HUES48 (cell line): ENCODE measurements at regions not wholly inside any gene's neighbourhood (a gene's known extent, or its start where the extent isn't known, plus 50 kb on each side); places are given as distances from the start of the nearest gene placed in this dataset.
A peak's percentile ranks its signal among the peaks of the same experiment; 100 is the strongest.

Experiments
- H3K27ac ChIP-seq: one replicate; pipeline ENCODE4 v1.7.0; 2013; ENCODE audit warnings: low read depth, low read length, inconsistent platforms
- H3K27me3 ChIP-seq: 2 replicates; pipeline ENCODE4 v1.6.1; 2013; ENCODE audit warnings: mild to moderate bottlenecking, low read length; ENCODE audit not compliant: control insufficient read depth, insufficient read depth
- H3K36me3 ChIP-seq: 2 replicates; pipeline ENCODE4 v1.6.1; 2013; ENCODE audit warnings: low read length; ENCODE audit not compliant: control insufficient read depth, insufficient read depth
- H3K4me1 ChIP-seq: 2 replicates; pipeline ENCODE4 v1.6.1; 2013; ENCODE audit warnings: mild to moderate bottlenecking, low read length; ENCODE audit not compliant: control insufficient read depth, insufficient read depth
- H3K4me3 ChIP-seq: 2 replicates; pipeline ENCODE4 v1.5.1; 2013; ENCODE audit warnings: mild to moderate bottlenecking, low read depth, low read length
- H3K9ac ChIP-seq: 2 replicates; pipeline ENCODE4 v1.6.1; 2013; ENCODE audit warnings: mild to moderate bottlenecking, low read depth, low read length, moderate library complexity
- H3K9me3 ChIP-seq: 2 replicates; pipeline ENCODE4 v1.6.1; 2013; ENCODE audit warnings: low read length; ENCODE audit not compliant: control insufficient read depth, insufficient read depth

- Histone ChIP-seq H3K4me3 (no peak overlapping the region), H3K27me3 (no peaks in the 10 kb centered on the region), H3K9ac (no peak overlapping the region), H3K9me3 (no peaks in the 10 kb centered on the region), H3K27ac (no peak overlapping the region), H3K4me1 (peaks cover 13% of the 10 kb centered on the region), H3K36me3 (no peaks in the 10 kb centered on the region)
These were observed 148.6 kb downstream of the CNTN3 start for GRCh38 chr3:74465715-74466410.

- peaks cover 13% of the 10 kb centered on the region for H3K4me1 ChIP-seq
- no peak overlapping the region for H3K9ac ChIP-seq
- no peak overlapping the region for H3K27ac ChIP-seq
- H3K36me3 ChIP-seq: no peaks in the 10 kb centered on the region
- H3K27me3 ChIP-seq: no peaks in the 10 kb centered on the region
- H3K4me3 ChIP-seq: no peak overlapping the region
- no peaks in the 10 kb centered on the region; the same call in 1 of the 2 replicates for H3K9me3 ChIP-seq
These were observed 150.9 kb downstream of the CNTN3 start for GRCh38 chr3:74463515-74463914.

- H3K36me3 ChIP-seq: no peaks in the 10 kb centered on the region
- no peaks in the 10 kb centered on the region for H3K27me3 ChIP-seq
- H3K4me1 ChIP-seq: no peaks in the 10 kb centered on the region
These were observed 158.3 kb downstream of the CNTN3 start for GRCh38 chr3:74456166-74456565.

GRCh38 chr3:74447221-74447620 is 167.2 kb downstream of the CNTN3 start:
- Histone ChIP-seq H3K9ac (no peak overlapping the region), H3K4me1 (no peaks in the 10 kb centered on the region)

More at GRCh38 chr3:74456166-74456565, 158.3 kb downstream of the CNTN3 start:
- H3K9me3 ChIP-seq: no peaks in the 10 kb centered on the region; the same call in 1 of the 2 replicates
- H3K9ac ChIP-seq: no peak overlapping the region
- H3K27ac ChIP-seq: no peak overlapping the region
- H3K4me3 ChIP-seq: no peak overlapping the region

GRCh38 chr3:74445541-74445940 is 168.9 kb downstream of the CNTN3 start:
- H3K9me3 ChIP-seq: no peaks in the 10 kb centered on the region

More at GRCh38 chr3:74447221-74447620, 167.2 kb downstream of the CNTN3 start:
- Histone ChIP-seq H3K27ac (no peak overlapping the region), H3K9me3 (no peaks in the 10 kb centered on the region), H3K36me3 (no peaks in the 10 kb centered on the region), H3K27me3 (no peaks in the 10 kb centered on the region), H3K4me3 (no peak overlapping the region)

GRCh38 chr3:74443102-74443501 is 171.4 kb downstream of the CNTN3 start:
- Histone ChIP-seq H3K27ac (no peak overlapping the region), H3K9me3 (no peaks in the 10 kb centered on the region), H3K4me1 (no peaks in the 10 kb centered on the region), H3K36me3 (no peaks in the 10 kb centered on the region), H3K27me3 (no peaks in the 10 kb centered on the region), H3K9ac (no peak overlapping the region), H3K4me3 (no peak overlapping the region)

More at GRCh38 chr3:74445541-74445940, 168.9 kb downstream of the CNTN3 start:
- Histone ChIP-seq H3K9ac (0 out of 2 replicates have a peak overlapping the region, but pooled peaks have one; percentile 20), H3K4me3 (no peak overlapping the region), H3K27me3 (no peaks in the 10 kb centered on the region), H3K27ac (no peak overlapping the region), H3K36me3 (no peaks in the 10 kb centered on the region), H3K4me1 (no peaks in the 10 kb centered on the region)

- H3K36me3 ChIP-seq: no peaks in the 10 kb centered on the region
- no peak overlapping the region for H3K4me3 ChIP-seq
- H3K9me3 ChIP-seq: no peaks in the 10 kb centered on the region
These were observed 171.8 kb downstream of the CNTN3 start for GRCh38 chr3:74442683-74443082.

GRCh38 chr3:74442068-74442467 is 172.4 kb downstream of the CNTN3 start:
- Histone ChIP-seq H3K4me3 (no peak overlapping the region), H3K4me1 (no peaks in the 10 kb centered on the region), H3K9me3 (no peaks in the 10 kb centered on the region), H3K27me3 (no peaks in the 10 kb centered on the region), H3K9ac (no peak overlapping the region), H3K27ac (no peak overlapping the region), H3K36me3 (no peaks in the 10 kb centered on the region)

More at GRCh38 chr3:74442683-74443082, 171.8 kb downstream of the CNTN3 start:
- H3K27me3 ChIP-seq: no peaks in the 10 kb centered on the region
- no peak overlapping the region for H3K9ac ChIP-seq
- H3K27ac ChIP-seq: no peak overlapping the region
- no peaks in the 10 kb centered on the region for H3K4me1 ChIP-seq

GRCh38 chr3:74436184-74436583 is 178.3 kb downstream of the CNTN3 start:
- H3K27ac ChIP-seq: no peak overlapping the region
- no peaks in the 10 kb centered on the region for H3K36me3 ChIP-seq
- no peak overlapping the region for H3K4me3 ChIP-seq
- no peaks in the 10 kb centered on the region for H3K9me3 ChIP-seq
- H3K27me3 ChIP-seq: no peaks in the 10 kb centered on the region
- no peaks in the 10 kb centered on the region for H3K4me1 ChIP-seq
- no peak overlapping the region for H3K9ac ChIP-seq

- no peak overlapping the region for H3K9ac ChIP-seq
These were observed 178.8 kb downstream of the CNTN3 start for GRCh38 chr3:74435631-74436030.

GRCh38 chr3:74434406-74434805 is 180.1 kb downstream of the CNTN3 start:
- no peak overlapping the region for H3K9ac ChIP-seq
- H3K9me3 ChIP-seq: no peaks in the 10 kb centered on the region
- H3K36me3 ChIP-seq: no peaks in the 10 kb centered on the region
- H3K27ac ChIP-seq: no peak overlapping the region
- H3K4me3 ChIP-seq: no peak overlapping the region
- no peaks in the 10 kb centered on the region for H3K27me3 ChIP-seq
- no peaks in the 10 kb centered on the region for H3K4me1 ChIP-seq

More at GRCh38 chr3:74435631-74436030, 178.8 kb downstream of the CNTN3 start:
- no peak overlapping the region for H3K4me3 ChIP-seq
- no peaks in the 10 kb centered on the region for H3K9me3 ChIP-seq
- no peaks in the 10 kb centered on the region for H3K4me1 ChIP-seq
- no peak overlapping the region for H3K27ac ChIP-seq
- no peaks in the 10 kb centered on the region for H3K27me3 ChIP-seq
- H3K36me3 ChIP-seq: no peaks in the 10 kb centered on the region
